HCT116 (cell line): ENCODE measurements at regions not wholly inside any gene's neighbourhood (a gene's known extent, or its start where the extent isn't known, plus 50 kb on each side); places are given as distances from the start of the nearest gene placed in this dataset.

ENCODE experiments used
- ATAC-seq: fragments of 200-7000 bp; cut with Tn5 transposase; 2 replicates; pipeline ENCODE4 v1.9.1; 2020; ENCODE audit warnings: mild to moderate bottlenecking, moderate library complexity
- BruUV-seq: library from RNA; stranded (reverse); fragments of 400-500 nt; replicated peaks from 2 replicates; lab custom pipeline; 2021; lab: Mats Ljungman, UMichigan
- CTCF ChIA-PET: fragments of 300-600 bp; sonication (Branson Sonifier 250); formaldehyde crosslinking; loops from one replicate; lab custom pipeline; 2021; ENCODE audit warnings: antibody characterized with exemption; lab: Charles Lee
- POLR2A ChIA-PET: fragments of 300-600, 350-600 bp; sonication (Branson Sonifier 250); formaldehyde crosslinking; loops from one replicate; lab custom pipeline; 2021; ENCODE audit warnings: antibody characterized with exemption; lab: Charles Lee
- RAD21 ChIA-PET, 2 experiments: fragments of 300-600 bp; sonication (Branson Sonifier 250); formaldehyde crosslinking; loops; one replicate each; lab custom pipeline; 2023; ENCODE audit warnings: low total read pairs in 2 of 2; ENCODE audit not compliant: uncharacterized antibody in 2 of 2, unreplicated experiment in 2 of 2, low non-redundant PET in 1 of 2; lab: Charles Lee
- DNase-seq: peaks from one replicate; pipeline ENCODE4 v3.0.0-alpha.2; 2010; ENCODE audit warnings: low read depth, low spot score
- H2AFZ ChIP-seq: fragments of 200-600 bp; shearing (Covaris generic), sonication (generic); 2 replicates; pipeline ENCODE4 v1.6.1; 2017; ENCODE audit warnings: low read depth, mixed run types, mixed read lengths, antibody characterized with exemption, low read length; ENCODE audit not compliant: poor library complexity, severe bottlenecking
- H3K27ac ChIP-seq: 2 replicates; pipeline ENCODE4 v1.5.1; 2012; ENCODE audit warnings: low read depth, low read length
- H3K27me3 ChIP-seq: fragments of 200-600 bp; sonication (generic); 2 replicates; pipeline ENCODE4 v1.6.1; 2016; ENCODE audit warnings: mixed run types, low read length, mixed read lengths; ENCODE audit not compliant: insufficient read depth
- H3K36me3 ChIP-seq, 2 experiments: fragments of 200-500 bp in 1 of 2; fragments of 200-600 bp in 1 of 2; sonication (Bioruptor generic) in 1 of 2; sonication (generic) in 1 of 2; 2 replicates each; pipeline versions ENCODE4 v1.5.1 to v1.6.1; 2014 to 2016; ENCODE audit warnings: low read length in 2 of 2, inconsistent platforms in 1 of 2, mixed read lengths in 1 of 2, mixed run types in 1 of 2; ENCODE audit not compliant: insufficient read depth in 2 of 2, control insufficient read depth in 1 of 2
- H3K4me1 ChIP-seq, 2 experiments: fragments of 200-600 bp in 1 of 2; sonication (generic) in 1 of 2; 2 replicates each; pipeline versions ENCODE4 v1.5.1 to v1.6.1; 2012 to 2017; ENCODE audit warnings: low read length in 2 of 2, inconsistent platforms in 1 of 2, mild to moderate bottlenecking in 1 of 2, mixed read lengths in 1 of 2, mixed run types in 1 of 2, moderate library complexity in 1 of 2; ENCODE audit not compliant: insufficient read depth in 2 of 2, control insufficient read depth in 1 of 2
- H3K4me2 ChIP-seq: fragments of 200-600 bp; sonication (generic); 2 replicates; pipeline ENCODE4 v1.6.1; 2017; ENCODE audit warnings: mixed run types, low read length, mixed read lengths
- H3K4me3 ChIP-seq, 2 experiments: fragments of 200-600 bp in 1 of 2; sonication (generic) in 1 of 2; replicated peaks in 1 of 2; 2 replicates each; pipeline ENCODE4 v1.5.1; 2011 to 2016; ENCODE audit warnings: low read length in 2 of 2, control low read depth in 1 of 2, low read depth in 1 of 2, mild to moderate bottlenecking in 1 of 2, mixed read lengths in 1 of 2, mixed run types in 1 of 2
- H3K79me2 ChIP-seq: fragments of 200-600 bp; sonication (generic); 2 replicates; pipeline ENCODE4 v1.6.1; 2017; ENCODE audit warnings: mild to moderate bottlenecking, mixed run types, low read length, moderate library complexity, mixed read lengths; ENCODE audit not compliant: insufficient read depth
- H3K9ac ChIP-seq: fragments of 200-600 bp; sonication (generic); 2 replicates; pipeline ENCODE4 v1.6.1; 2016; ENCODE audit warnings: low read length, mixed read lengths
- H3K9me2 ChIP-seq: fragments of 200-600 bp; sonication (generic), shearing (Covaris generic); 2 replicates; pipeline ENCODE4 v1.6.1; 2017; ENCODE audit warnings: mixed run types, mild to moderate bottlenecking, moderate library complexity; ENCODE audit not compliant: insufficient read depth
- H3K9me3 ChIP-seq, 2 experiments: fragments of 200-500 bp in 1 of 2; fragments of 200-600 bp in 1 of 2; sonication (Bioruptor generic) in 1 of 2; sonication (generic) in 1 of 2; 2 replicates each; pipeline ENCODE4 v1.6.1; 2014 to 2017; ENCODE audit warnings: low read length in 2 of 2, mixed read lengths in 2 of 2, inconsistent platforms in 1 of 2, low read depth in 1 of 2, mild to moderate bottlenecking in 1 of 2, mixed run types in 1 of 2, moderate library complexity in 1 of 2; ENCODE audit not compliant: control insufficient read depth in 1 of 2, insufficient read depth in 1 of 2
- H4K20me1 ChIP-seq: fragments of 200-600 bp; sonication (generic), shearing (Covaris generic); 2 replicates; pipeline ENCODE4 v1.6.1; 2017; ENCODE audit warnings: mixed run types, mild to moderate bottlenecking, moderate library complexity; ENCODE audit not compliant: insufficient read depth
- CBX3 ChIP-seq: IDR thresholded peaks from 2 replicates; pipeline ENCODE4 v1.6.1; 2012; ENCODE audit warnings: low read depth
- CEBPB ChIP-seq: IDR thresholded peaks from 2 replicates; pipeline ENCODE4 v1.6.1; 2012; ENCODE audit warnings: low read depth
- CTCF ChIP-seq, 3 experiments: fragments of 200-600 bp in 1 of 3; sonication (generic) in 1 of 3; IDR thresholded peaks in 2 of 3; conservative IDR thresholded peaks in 1 of 3; 2 replicates each; pipeline ENCODE4 v1.5.1; 2012 to 2017; ENCODE audit warnings: low read depth in 2 of 3, low read length in 2 of 3, antibody characterized with exemption in 1 of 3, borderline replicate concordance in 1 of 3, control low read depth in 1 of 3, mild to moderate bottlenecking in 1 of 3, mixed read lengths in 1 of 3, mixed run types in 1 of 3, moderate library complexity in 1 of 3; ENCODE audit not compliant: insufficient read depth in 1 of 3
- EGR1 ChIP-seq: IDR thresholded peaks from 2 replicates; pipeline ENCODE4 v1.6.1; 2012; ENCODE audit warnings: low read depth
- EZH2 ChIP-seq: fragments of 200-600 bp; sonication (generic); IDR thresholded peaks from 2 replicates; pipeline ENCODE4 v1.6.1; 2017; ENCODE audit warnings: antibody characterized with exemption, mixed run types
- EZH2phosphoT487 ChIP-seq: fragments of 200-600 bp; IDR thresholded peaks from 2 replicates; pipeline ENCODE4 v1.6.1; 2018; ENCODE audit warnings: antibody characterized with exemption, borderline replicate concordance
- JUND ChIP-seq: IDR thresholded peaks from 2 replicates; pipeline ENCODE4 v1.6.1; 2012
- POLR2A ChIP-seq: IDR thresholded peaks from 2 replicates; pipeline ENCODE4 v1.7.0; 2011; ENCODE audit warnings: borderline replicate concordance; ENCODE audit not compliant: insufficient read depth, insufficient read length; ENCODE audit errors: extremely low read depth
- POLR2AphosphoS5 ChIP-seq: IDR thresholded peaks from 2 replicates; pipeline ENCODE4 v1.6.1; 2011; ENCODE audit warnings: mild to moderate bottlenecking, low read depth, low read length, moderate library complexity
- RAD21 ChIP-seq: IDR thresholded peaks from 2 replicates; pipeline ENCODE4 v1.6.1; 2012; ENCODE audit warnings: low read depth, mild to moderate bottlenecking
- SIN3A ChIP-seq: IDR thresholded peaks from 2 replicates; pipeline ENCODE4 v1.6.1; 2012; ENCODE audit warnings: low read depth
- SP1 ChIP-seq: IDR thresholded peaks from 2 replicates; pipeline ENCODE4 v1.6.1; 2012; ENCODE audit warnings: low read depth
- TCF7L2 ChIP-seq: IDR thresholded peaks from 2 replicates; pipeline ENCODE4 v1.7.0; 2011; ENCODE audit warnings: borderline replicate concordance, inconsistent platforms; ENCODE audit not compliant: insufficient read depth, insufficient read length; ENCODE audit errors: extremely low read depth
- ZFX ChIP-seq: fragments of 450-650 bp; IDR thresholded peaks from 2 replicates; pipeline ENCODE4 v1.6.1; 2017
- intact Hi-C: fragments of 100-400 bp; cut with micrococcal nuclease; formaldehyde crosslinking; loops from 2 replicates; pipeline ENCODE4 v1.10.0; 2022
- TF ChIP-seq, protein P1 (sequence below): IDR thresholded peaks from 2 replicates; pipeline ENCODE4 v1.6.1; 2012; ENCODE audit warnings: low read depth
- TF ChIP-seq, protein P2 (sequence below): IDR thresholded peaks from 2 replicates; pipeline ENCODE4 v1.6.1; 2011; ENCODE audit warnings: mild to moderate bottlenecking, low read length, moderate library complexity; ENCODE audit not compliant: insufficient replicate concordance; ENCODE audit errors: extremely low read depth
- TF ChIP-seq, protein P3 (sequence below): IDR thresholded peaks from 2 replicates; pipeline ENCODE4 v1.6.1; 2012
- TF ChIP-seq, protein P4 (sequence below): IDR thresholded peaks from 2 replicates; pipeline ENCODE4 v1.6.1; 2012

DNA sequence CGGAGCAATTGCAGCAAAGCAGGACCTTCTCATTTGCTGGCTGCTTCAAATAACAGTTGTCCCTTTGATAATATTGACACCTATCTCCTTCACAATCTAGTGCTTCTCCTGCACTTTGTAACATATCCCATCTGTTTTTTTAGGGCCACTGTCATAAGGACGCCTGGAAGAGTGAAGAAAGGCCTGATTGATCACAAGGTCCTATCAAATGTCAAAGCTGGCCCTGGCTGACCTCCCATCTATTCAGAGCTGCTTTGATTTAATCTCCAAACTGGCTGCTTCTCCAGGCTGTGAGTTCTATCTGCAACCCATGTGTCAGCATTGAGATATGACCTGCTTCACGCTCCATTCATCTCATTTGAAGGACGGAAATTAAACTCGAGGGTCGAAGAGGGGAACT lies 601.2 kb upstream of the KCNMB2 start:
- DNase-seq = no peak
- H3K4me3 ChIP-seq = no peak overlapping the region
- H4K20me1 ChIP-seq = no peaks in the 10 kb centered on the region
- RAD21 ChIA-PET = no interaction called here
- no peaks in the 10 kb centered on the region for H3K27me3 ChIP-seq
- H3K9me2 ChIP-seq = no peaks in the 10 kb centered on the region
- H3K79me2 ChIP-seq = no peaks in the 10 kb centered on the region
- intact Hi-C loops = no loop called here
- no peak for TF ChIP-seq SIN3A
- TF ChIP-seq EGR1 = no peak
- TF ChIP-seq, protein P1, sequence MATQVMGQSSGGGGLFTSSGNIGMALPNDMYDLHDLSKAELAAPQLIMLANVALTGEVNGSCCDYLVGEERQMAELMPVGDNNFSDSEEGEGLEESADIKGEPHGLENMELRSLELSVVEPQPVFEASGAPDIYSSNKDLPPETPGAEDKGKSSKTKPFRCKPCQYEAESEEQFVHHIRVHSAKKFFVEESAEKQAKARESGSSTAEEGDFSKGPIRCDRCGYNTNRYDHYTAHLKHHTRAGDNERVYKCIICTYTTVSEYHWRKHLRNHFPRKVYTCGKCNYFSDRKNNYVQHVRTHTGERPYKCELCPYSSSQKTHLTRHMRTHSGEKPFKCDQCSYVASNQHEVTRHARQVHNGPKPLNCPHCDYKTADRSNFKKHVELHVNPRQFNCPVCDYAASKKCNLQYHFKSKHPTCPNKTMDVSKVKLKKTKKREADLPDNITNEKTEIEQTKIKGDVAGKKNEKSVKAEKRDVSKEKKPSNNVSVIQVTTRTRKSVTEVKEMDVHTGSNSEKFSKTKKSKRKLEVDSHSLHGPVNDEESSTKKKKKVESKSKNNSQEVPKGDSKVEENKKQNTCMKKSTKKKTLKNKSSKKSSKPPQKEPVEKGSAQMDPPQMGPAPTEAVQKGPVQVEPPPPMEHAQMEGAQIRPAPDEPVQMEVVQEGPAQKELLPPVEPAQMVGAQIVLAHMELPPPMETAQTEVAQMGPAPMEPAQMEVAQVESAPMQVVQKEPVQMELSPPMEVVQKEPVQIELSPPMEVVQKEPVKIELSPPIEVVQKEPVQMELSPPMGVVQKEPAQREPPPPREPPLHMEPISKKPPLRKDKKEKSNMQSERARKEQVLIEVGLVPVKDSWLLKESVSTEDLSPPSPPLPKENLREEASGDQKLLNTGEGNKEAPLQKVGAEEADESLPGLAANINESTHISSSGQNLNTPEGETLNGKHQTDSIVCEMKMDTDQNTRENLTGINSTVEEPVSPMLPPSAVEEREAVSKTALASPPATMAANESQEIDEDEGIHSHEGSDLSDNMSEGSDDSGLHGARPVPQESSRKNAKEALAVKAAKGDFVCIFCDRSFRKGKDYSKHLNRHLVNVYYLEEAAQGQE = no peak
- TF ChIP-seq POLR2A = no peak
- TF ChIP-seq TCF7L2 = no peak
- TF ChIP-seq JUND = no peak
- TF ChIP-seq EZH2phosphoT487 = no peak
- no peak for TF ChIP-seq SP1
- TF ChIP-seq RAD21 = no peak
- TF ChIP-seq, protein P2, sequence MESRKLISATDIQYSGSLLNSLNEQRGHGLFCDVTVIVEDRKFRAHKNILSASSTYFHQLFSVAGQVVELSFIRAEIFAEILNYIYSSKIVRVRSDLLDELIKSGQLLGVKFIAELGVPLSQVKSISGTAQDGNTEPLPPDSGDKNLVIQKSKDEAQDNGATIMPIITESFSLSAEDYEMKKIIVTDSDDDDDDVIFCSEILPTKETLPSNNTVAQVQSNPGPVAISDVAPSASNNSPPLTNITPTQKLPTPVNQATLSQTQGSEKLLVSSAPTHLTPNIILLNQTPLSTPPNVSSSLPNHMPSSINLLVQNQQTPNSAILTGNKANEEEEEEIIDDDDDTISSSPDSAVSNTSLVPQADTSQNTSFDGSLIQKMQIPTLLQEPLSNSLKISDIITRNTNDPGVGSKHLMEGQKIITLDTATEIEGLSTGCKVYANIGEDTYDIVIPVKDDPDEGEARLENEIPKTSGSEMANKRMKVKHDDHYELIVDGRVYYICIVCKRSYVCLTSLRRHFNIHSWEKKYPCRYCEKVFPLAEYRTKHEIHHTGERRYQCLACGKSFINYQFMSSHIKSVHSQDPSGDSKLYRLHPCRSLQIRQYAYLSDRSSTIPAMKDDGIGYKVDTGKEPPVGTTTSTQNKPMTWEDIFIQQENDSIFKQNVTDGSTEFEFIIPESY = no peak
- TF ChIP-seq CBX3 = no peak
- no peak for TF ChIP-seq CEBPB
- TF ChIP-seq EZH2 = no peak
- TF ChIP-seq, protein P3, sequence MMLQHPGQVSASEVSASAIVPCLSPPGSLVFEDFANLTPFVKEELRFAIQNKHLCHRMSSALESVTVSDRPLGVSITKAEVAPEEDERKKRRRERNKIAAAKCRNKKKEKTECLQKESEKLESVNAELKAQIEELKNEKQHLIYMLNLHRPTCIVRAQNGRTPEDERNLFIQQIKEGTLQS = no peak
- no peak for TF ChIP-seq ZFX
- TF ChIP-seq, protein P4, sequence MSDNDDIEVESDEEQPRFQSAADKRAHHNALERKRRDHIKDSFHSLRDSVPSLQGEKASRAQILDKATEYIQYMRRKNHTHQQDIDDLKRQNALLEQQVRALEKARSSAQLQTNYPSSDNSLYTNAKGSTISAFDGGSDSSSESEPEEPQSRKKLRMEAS = no peak
- no peak for TF ChIP-seq CTCF (IDR thresholded peaks at IDR 0.05 in 2 of 3, conservative IDR thresholded peaks at IDR 0.05 in 1 of 3; ENCODE audit: borderline replicate concordance in 1 of 3, insufficient read depth in 1 of 3, low read depth in 2 of 3, low read length in 2 of 3)
- no peak for TF ChIP-seq POLR2AphosphoS5
- no TSS peak for BruUV-seq
- no peaks in the 10 kb centered on the region for H3K36me3 ChIP-seq
- H3K4me1 ChIP-seq = no peaks in the 10 kb centered on the region
- POLR2A ChIA-PET = no interaction called here
- ATAC-seq = no peak
- CTCF ChIA-PET = no interaction called here
- H2AFZ ChIP-seq = no peak overlapping the region
- no peak overlapping the region for H3K27ac ChIP-seq
- H3K9ac ChIP-seq = no peak overlapping the region
- no peaks in the 10 kb centered on the region for H3K9me3 ChIP-seq
- no peak overlapping the region for H3K4me2 ChIP-seq
